CD4-positive, alpha-beta T cell treated with Interleukin-17A for 4 hours (primary cell): ENCODE measurements at regions not wholly inside any gene's neighbourhood (a gene's known extent, or its start where the extent isn't known, plus 50 kb on each side); places are given as distances from the start of the nearest gene placed in this dataset.

ENCODE experiments used
- DNase-seq: peaks from one replicate; pipeline ENCODE4 v3.0.0-alpha.2; 2020; ENCODE audit warnings: mixed read lengths

- DNase-seq = no peak
Observed at GRCh38 chr4:129429581-129430320, 333.8 kb downstream of the C4orf33 start.

- DNase-seq = no peak
Observed at GRCh38 chr4:129437347-129437746, 341.4 kb downstream of the C4orf33 start.

GRCh38 chr4:129438456-129438981 lies 342.6 kb downstream of the C4orf33 start:
- DNase-seq = no peak

GRCh38 chr4:129446074-129446473 lies 350.1 kb downstream of the C4orf33 start:
- DNase-seq = no peak

- DNase-seq = no peak
Observed at GRCh38 chr4:129453524-129454200, 357.7 kb downstream of the C4orf33 start.

- DNase-seq = no peak
Observed at GRCh38 chr4:129455482-129455881, 359.5 kb downstream of the C4orf33 start.

GRCh38 chr4:129468624-129469023 lies 372.7 kb downstream of the C4orf33 start:
- no peak for DNase-seq

- DNase-seq = no peak
Observed at GRCh38 chr4:129474698-129475097, 378.7 kb downstream of the C4orf33 start.

- no peak for DNase-seq
Observed at GRCh38 chr4:129481107-129481506, 385.2 kb downstream of the C4orf33 start.

GRCh38 chr4:129488427-129488826 lies 392.5 kb downstream of the C4orf33 start:
- DNase-seq = no peak

GRCh38 chr4:129490516-129490915 lies 394.6 kb downstream of the C4orf33 start:
- DNase-seq = no peak

GRCh38 chr4:129498626-129499025 lies 402.7 kb downstream of the C4orf33 start:
- DNase-seq = no peak

GRCh38 chr4:129514852-129515251 lies 418.9 kb downstream of the C4orf33 start:
- no peak for DNase-seq

GRCh38 chr4:129515356-129515755 lies 419.4 kb downstream of the C4orf33 start:
- DNase-seq = no peak

- no peak for DNase-seq
Observed at GRCh38 chr4:129526812-129527211, 430.9 kb downstream of the C4orf33 start.

GRCh38 chr4:129531253-129531652 lies 435.3 kb downstream of the C4orf33 start:
- no peak for DNase-seq

GRCh38 chr4:129532573-129532972 lies 436.6 kb downstream of the C4orf33 start:
- no peak for DNase-seq

GRCh38 chr4:129543299-129543698 lies 447.3 kb downstream of the C4orf33 start:
- DNase-seq = no peak

- no peak for DNase-seq
Observed at GRCh38 chr4:129545599-129546278, 449.8 kb downstream of the C4orf33 start.

- DNase-seq = no peak
Observed at GRCh38 chr4:129546531-129546930, 450.6 kb downstream of the C4orf33 start.

GRCh38 chr4:129550281-129550785 lies 454.4 kb downstream of the C4orf33 start:
- DNase-seq = no peak

GRCh38 chr4:129561280-129561679 lies 465.3 kb downstream of the C4orf33 start:
- DNase-seq = no peak

- no peak for DNase-seq
Observed at GRCh38 chr4:129561886-129562671, 466.1 kb downstream of the C4orf33 start.
